ENCODE measurements at regions not wholly inside any gene's neighbourhood (a gene's known extent, or its start where the extent isn't known, plus 50 kb on each side); places are given as distances from the start of the nearest gene placed in this dataset.

GRCh38 chr14:94965551-94966313 lies 191.6 kb downstream of the DICER1 start:
- Histone ChIP-seq H3K9me3 (no peaks in the 10 kb centered on the region), H3K4me1 (no peaks in the 10 kb centered on the region), H3K36me3 (no peaks in the 10 kb centered on the region), H3K27me3 (no peaks in the 10 kb centered on the region), H3K27ac (no peak overlapping the region), H3K4me3 (no peak overlapping the region)
- 88 to 90% methylated on average over 8 of the region's 8 CpGs for WGBS, 2 donors
- no peak for ATAC-seq (ENCODE audit: low FRiP score in 2 of 2)
- DNase-seq = no peak
- TF ChIP-seq POLR2A (IDR thresholded peaks at IDR 0.05) = no peak

GRCh38 chr14:94964931-94965330 lies 192.4 kb downstream of the DICER1 start:
- TF ChIP-seq POLR2A (IDR thresholded peaks at IDR 0.05) = no peak
- no peak for TF ChIP-seq EP300 (IDR thresholded peaks at IDR 0.05)
- no peak for TF ChIP-seq POLR2AphosphoS5 (IDR thresholded peaks at IDR 0.05)
- TF ChIP-seq CTCF (IDR thresholded peaks at IDR 0.05) = no peak
- H3K9me3 ChIP-seq = no peaks in the 10 kb centered on the region
- DNase-seq = no peak
- no peaks in the 10 kb centered on the region for H3K36me3 ChIP-seq
- no peak overlapping the region for H3K27ac ChIP-seq
- H3K4me3 ChIP-seq = no peak overlapping the region
- no peaks in the 10 kb centered on the region for H3K4me1 ChIP-seq
- WGBS, 2 donors = 85 to 88% methylated on average over 7 of the region's 7 CpGs
- H3K27me3 ChIP-seq = no peaks in the 10 kb centered on the region
- ATAC-seq (ENCODE audit: low FRiP score in 2 of 2) = no peak

- Histone ChIP-seq H3K27me3 (no peaks in the 10 kb centered on the region), H3K36me3 (no peaks in the 10 kb centered on the region), H3K4me3 (no peak overlapping the region), H3K27ac (no peak overlapping the region), H3K4me1 (no peaks in the 10 kb centered on the region), H3K9me3 (no peaks in the 10 kb centered on the region)
- TF ChIP-seq POLR2A (IDR thresholded peaks at IDR 0.05) (no peak), POLR2AphosphoS5 (IDR thresholded peaks at IDR 0.05) (no peak), CTCF (IDR thresholded peaks at IDR 0.05) (no peak), EP300 (IDR thresholded peaks at IDR 0.05) (no peak)
- 85% methylated on average over 3 of the region's 3 CpGs for WGBS, 2 donors
- ATAC-seq (ENCODE audit: low FRiP score in 2 of 2) = no peak
- no peak for DNase-seq
Observed at GRCh38 chr14:94964181-94964580, 193.1 kb downstream of the DICER1 start.

GRCh38 chr14:94963051-94963450 lies 193.1 kb upstream of the GSC start:
- WGBS, 2 donors = 76 to 85% methylated on average over 8 of the region's 8 CpGs
- Histone ChIP-seq H3K9me3 (no peaks in the 10 kb centered on the region), H3K27ac (no peak overlapping the region), H3K4me3 (no peak overlapping the region), H3K4me1 (no peaks in the 10 kb centered on the region), H3K27me3 (no peaks in the 10 kb centered on the region), H3K36me3 (no peaks in the 10 kb centered on the region)
- no peak for TF ChIP-seq POLR2AphosphoS5 (IDR thresholded peaks at IDR 0.05)
- DNase-seq = no peak
- ATAC-seq (ENCODE audit: low FRiP score in 2 of 2) = no peak

GRCh38 chr14:94962166-94962575 lies 192.3 kb upstream of the GSC start:
- 35 to 43% methylated on average over 4 to 7 of the region's 7 CpGs for WGBS, 2 donors
- Histone ChIP-seq H3K4me3 (no peak overlapping the region), H3K36me3 (no peaks in the 10 kb centered on the region), H3K4me1 (no peaks in the 10 kb centered on the region), H3K27me3 (no peaks in the 10 kb centered on the region), H3K27ac (no peak overlapping the region), H3K9me3 (no peaks in the 10 kb centered on the region)
- DNase-seq (no peak), ATAC-seq (ENCODE audit: low FRiP score in 2 of 2) (no peak)
- TF ChIP-seq POLR2A (IDR thresholded peaks at IDR 0.05) (no peak), CTCF (IDR thresholded peaks at IDR 0.05) (no peak), POLR2AphosphoS5 (IDR thresholded peaks at IDR 0.05) (no peak), EP300 (IDR thresholded peaks at IDR 0.05) (no peak)
